Astrocyte (in vitro differentiated cells and primary cell): ENCODE measurements at regions not wholly inside any gene's neighbourhood (a gene's known extent, or its start where the extent isn't known, plus 50 kb on each side); places are given as distances from the start of the nearest gene placed in this dataset.

Source experiments
- EZH2 ChIP-seq: IDR thresholded peaks from 2 replicates; pipeline ENCODE4 v1.6.1; 2012; ENCODE audit warnings: mild to moderate bottlenecking, low read length, inconsistent platforms; ENCODE audit not compliant: insufficient read depth
- TF ChIP-seq, protein P1 (sequence below): IDR thresholded peaks from 2 replicates; pipeline ENCODE4 v1.5.1; 2011; ENCODE audit warnings: low read depth, mild to moderate bottlenecking, inconsistent platforms, low read length, moderate library complexity; ENCODE audit not compliant: insufficient read depth

GRCh38 chr2:134004467-134004866 lies 249.4 kb upstream of the MGAT5 start:
- TF ChIP-seq, protein P1, sequence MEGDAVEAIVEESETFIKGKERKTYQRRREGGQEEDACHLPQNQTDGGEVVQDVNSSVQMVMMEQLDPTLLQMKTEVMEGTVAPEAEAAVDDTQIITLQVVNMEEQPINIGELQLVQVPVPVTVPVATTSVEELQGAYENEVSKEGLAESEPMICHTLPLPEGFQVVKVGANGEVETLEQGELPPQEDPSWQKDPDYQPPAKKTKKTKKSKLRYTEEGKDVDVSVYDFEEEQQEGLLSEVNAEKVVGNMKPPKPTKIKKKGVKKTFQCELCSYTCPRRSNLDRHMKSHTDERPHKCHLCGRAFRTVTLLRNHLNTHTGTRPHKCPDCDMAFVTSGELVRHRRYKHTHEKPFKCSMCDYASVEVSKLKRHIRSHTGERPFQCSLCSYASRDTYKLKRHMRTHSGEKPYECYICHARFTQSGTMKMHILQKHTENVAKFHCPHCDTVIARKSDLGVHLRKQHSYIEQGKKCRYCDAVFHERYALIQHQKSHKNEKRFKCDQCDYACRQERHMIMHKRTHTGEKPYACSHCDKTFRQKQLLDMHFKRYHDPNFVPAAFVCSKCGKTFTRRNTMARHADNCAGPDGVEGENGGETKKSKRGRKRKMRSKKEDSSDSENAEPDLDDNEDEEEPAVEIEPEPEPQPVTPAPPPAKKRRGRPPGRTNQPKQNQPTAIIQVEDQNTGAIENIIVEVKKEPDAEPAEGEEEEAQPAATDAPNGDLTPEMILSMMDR = no peak
- no peak for TF ChIP-seq EZH2
